WTC11 (cell line): ENCODE measurements at regions not wholly inside any gene's neighbourhood (a gene's known extent, or its start where the extent isn't known, plus 50 kb on each side); places are given as distances from the start of the nearest gene placed in this dataset.

Experiments used
- CTCF ChIP-seq: fragments of 200-600 bp; IDR thresholded peaks from 2 replicates; pipeline ENCODE4 v1.8.0; 2022; ENCODE audit warnings: antibody characterized with exemption
- TEAD4 ChIP-seq: sonication (generic); formaldehyde crosslinking; IDR thresholded peaks from 2 replicates; pipeline ENCODE4 v1.8.0; 2022; ENCODE audit warnings: mild to moderate bottlenecking, missing genetic modification reagents
- ZNF232 ChIP-seq: sonication (generic); formaldehyde crosslinking; IDR thresholded peaks from 2 replicates; pipeline ENCODE4 v1.8.0; 2022; ENCODE audit warnings: mild to moderate bottlenecking, missing genetic modification reagents
- TF ChIP-seq, protein P1 (sequence below): sonication (generic); formaldehyde crosslinking; IDR thresholded peaks from 2 replicates; pipeline ENCODE4 v1.8.0; 2022; ENCODE audit warnings: mild to moderate bottlenecking, missing genetic modification reagents

- no peak for TF ChIP-seq CTCF
- no peak for TF ChIP-seq TEAD4
- TF ChIP-seq, protein P1, sequence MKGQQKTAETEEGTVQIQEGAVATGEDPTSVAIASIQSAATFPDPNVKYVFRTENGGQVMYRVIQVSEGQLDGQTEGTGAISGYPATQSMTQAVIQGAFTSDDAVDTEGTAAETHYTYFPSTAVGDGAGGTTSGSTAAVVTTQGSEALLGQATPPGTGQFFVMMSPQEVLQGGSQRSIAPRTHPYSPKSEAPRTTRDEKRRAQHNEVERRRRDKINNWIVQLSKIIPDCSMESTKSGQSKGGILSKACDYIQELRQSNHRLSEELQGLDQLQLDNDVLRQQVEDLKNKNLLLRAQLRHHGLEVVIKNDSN (CRISPR knock-in tag), result no peak
- no peak for TF ChIP-seq ZNF232 (CRISPR knock-in tag)
Measured at GRCh38 chr16:47787696-47788095, 326.6 kb downstream of the PHKB start.
